Endometrium (tissue), 2 donors: ENCODE measurements at regions not wholly inside any gene's neighbourhood (a gene's known extent, or its start where the extent isn't known, plus 50 kb on each side); places are given as distances from the start of the nearest gene placed in this dataset.
"Not testable (repeated sequence)": the region's sequence is repeated elsewhere in the genome, so short reads cannot be mapped to it uniquely, and the experiment has no call there.

Source experiments
- FAIRE-seq: peaks from 2 replicates; lab custom pipeline; 2012; peaks lifted over from hg19 to GRCh38; lab: Jason Lieb, UNC
- donor health status: control.
- donor health status: control.

DNA sequence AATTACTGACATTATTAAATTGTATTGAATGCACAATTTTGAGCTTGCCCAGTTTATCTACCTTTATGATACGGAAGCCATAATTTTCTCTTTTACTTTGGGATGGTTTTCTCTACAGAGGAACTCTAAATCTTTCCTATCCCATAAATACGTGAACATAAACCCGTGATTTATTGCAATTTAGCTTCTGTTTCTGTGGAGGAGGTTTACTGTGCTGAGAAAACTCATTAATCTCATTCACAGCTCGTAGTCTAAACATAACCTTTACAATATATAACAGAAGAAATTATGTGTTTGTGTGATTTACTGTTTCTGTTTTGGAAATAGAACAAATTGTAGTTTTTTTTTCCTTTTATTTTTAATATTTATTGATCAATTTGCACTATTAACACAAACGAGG is 207.1 kb upstream of the PCDH9 start:
- no peak for FAIRE-seq

- FAIRE-seq, result no peak
Measured at GRCh38 chr13:67421475-67421874, 191.3 kb upstream of the PCDH9 start.

GRCh38 chr13:67416047-67416925 is 186.2 kb upstream of the PCDH9 start:
- FAIRE-seq, result no peak

DNA sequence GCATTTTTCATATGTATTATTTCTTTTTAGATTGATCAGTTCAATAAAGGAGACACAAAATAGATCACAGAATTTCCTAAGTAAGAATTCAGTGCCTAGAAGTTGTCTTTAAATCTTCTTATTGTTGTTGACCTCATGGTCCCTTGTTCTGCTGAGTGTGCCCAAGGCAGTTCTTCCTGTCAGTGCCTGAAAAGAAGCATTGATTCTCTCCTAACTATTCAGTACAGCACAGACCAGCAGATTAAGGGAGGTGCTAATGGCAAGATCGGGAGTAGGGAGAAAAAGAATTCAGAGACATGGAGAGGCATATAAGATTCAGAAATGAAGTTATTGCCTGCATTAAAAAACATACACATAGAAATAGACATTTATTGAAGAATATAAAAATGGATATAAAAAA is 180.5 kb upstream of the PCDH9 start:
- FAIRE-seq, result no peak

GRCh38 chr13:67408798-67409197 is 178.7 kb upstream of the PCDH9 start:
- no peak for FAIRE-seq

- FAIRE-seq, result no peak
Measured at GRCh38 chr13:67402546-67402945, 172.4 kb upstream of the PCDH9 start.

DNA sequence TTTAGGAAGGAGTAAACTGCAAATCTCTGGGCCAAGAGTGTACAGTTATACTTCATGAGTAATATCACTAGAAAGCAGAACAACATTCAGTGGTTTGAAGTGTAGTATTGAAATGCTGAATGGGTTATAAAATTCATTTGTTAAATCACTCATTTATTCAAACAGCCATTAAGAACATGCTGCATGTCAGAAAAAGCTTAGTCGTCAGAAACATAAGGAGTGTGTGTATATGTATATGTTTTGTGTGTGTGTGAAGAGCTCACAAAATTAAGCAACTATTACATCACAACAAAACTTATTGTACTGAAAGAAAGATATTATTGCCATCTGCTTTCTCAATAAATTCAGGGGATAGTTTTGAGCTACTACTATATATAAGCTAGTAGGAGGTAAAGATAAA is 165.4 kb upstream of the PCDH9 start:
- FAIRE-seq, result no peak

- no peak for FAIRE-seq
Measured at GRCh38 chr13:67392014-67392413, 161.9 kb upstream of the PCDH9 start.

DNA sequence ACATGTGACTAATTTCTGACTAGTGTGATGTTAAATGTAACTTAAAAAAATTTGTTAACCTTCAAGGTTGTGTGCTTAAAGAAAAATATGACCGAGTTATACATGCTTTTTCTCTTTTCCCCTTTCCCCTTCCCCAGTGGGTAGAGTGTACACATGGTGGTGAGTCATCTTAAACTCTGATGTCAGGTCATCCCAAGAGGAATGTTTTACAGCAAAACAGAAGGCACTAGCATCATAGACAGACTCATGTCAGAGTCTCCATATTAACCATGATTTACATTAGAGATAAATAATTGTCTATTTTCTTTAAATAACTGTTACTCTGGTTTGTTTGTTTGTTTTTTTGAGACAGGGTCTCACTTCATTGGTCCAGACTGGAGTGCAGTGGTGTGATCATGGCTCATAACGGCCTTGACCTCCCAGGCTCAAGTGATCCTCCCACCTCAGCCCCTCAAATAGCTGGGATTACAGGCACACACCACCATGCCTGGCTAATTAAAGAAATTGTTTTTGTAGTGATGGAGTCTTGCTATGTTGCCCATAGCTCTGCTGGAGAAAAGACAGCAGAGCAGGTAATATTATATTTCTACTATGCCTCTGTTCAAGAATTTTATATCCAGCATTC is 160.4 kb upstream of the PCDH9 start:
- FAIRE-seq, result no peak

DNA sequence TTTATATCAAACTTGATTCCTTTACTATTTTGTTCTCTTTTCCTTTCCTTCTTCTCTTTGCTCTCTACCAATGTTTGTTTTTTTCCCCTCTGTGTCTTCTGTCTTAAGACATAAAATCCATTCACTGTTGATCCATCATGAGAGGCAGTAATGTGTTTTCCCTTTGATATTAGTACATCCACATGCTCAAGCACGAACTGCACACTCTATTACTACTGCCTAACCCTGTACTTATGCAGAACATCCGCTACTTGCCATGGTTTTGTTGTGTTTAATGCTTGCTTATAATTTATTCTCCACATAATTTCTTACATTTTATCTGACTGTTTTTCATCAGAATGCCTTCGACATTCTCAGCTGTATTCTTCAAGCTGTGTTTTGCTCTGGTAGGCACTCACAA is 159.0 kb upstream of the PCDH9 start:
- FAIRE-seq, result peak; percentile 26

GRCh38 chr13:67383109-67383757 is 153.1 kb upstream of the PCDH9 start:
- not testable (repeated sequence) for FAIRE-seq

- FAIRE-seq, result no peak
Measured at GRCh38 chr13:67377919-67378318, 147.8 kb upstream of the PCDH9 start.

- no peak for FAIRE-seq
Measured at GRCh38 chr13:67374391-67374790, 144.3 kb upstream of the PCDH9 start.

- no peak for FAIRE-seq
Measured at GRCh38 chr13:67372868-67373464, 142.8 kb upstream of the PCDH9 start.

- FAIRE-seq, result peak; percentile 29
Measured at GRCh38 chr13:67369895-67370660, 139.9 kb upstream of the PCDH9 start.

- no peak for FAIRE-seq
Measured at GRCh38 chr13:67367399-67367798, 137.3 kb upstream of the PCDH9 start.

GRCh38 chr13:67366533-67366932 is 136.4 kb upstream of the PCDH9 start:
- no peak for FAIRE-seq

DNA sequence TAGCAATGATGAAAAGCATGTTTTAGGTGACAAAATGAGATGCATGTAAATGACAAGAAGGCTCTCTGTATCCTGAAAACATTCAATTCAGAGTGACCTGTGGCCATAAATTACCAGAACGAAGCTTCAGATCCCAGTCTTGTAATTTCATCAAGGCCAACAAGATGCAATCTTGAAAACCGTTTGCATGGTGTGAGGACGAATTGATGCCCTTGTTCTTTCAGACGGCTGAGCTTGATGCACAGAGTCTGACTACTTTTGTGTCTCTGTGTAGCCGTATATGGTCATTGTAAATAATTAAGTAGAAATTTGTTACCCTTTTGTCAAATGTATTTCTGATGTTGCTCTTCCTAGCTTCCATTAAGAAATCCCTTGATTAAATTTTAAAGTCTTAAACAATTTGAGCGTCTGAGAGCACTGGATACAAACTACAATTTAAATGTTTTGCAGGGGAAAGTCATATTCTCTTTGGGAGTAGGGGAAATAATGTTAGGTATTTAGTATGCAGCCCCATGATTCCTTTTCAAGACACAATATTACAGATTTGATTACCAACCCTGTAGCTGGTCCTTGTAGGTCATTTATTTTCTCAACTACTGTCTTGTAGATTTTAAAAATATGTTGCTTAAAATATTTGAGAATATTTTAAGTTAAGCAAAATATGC is 125.8 kb upstream of the PCDH9 start:
- no peak for FAIRE-seq

DNA sequence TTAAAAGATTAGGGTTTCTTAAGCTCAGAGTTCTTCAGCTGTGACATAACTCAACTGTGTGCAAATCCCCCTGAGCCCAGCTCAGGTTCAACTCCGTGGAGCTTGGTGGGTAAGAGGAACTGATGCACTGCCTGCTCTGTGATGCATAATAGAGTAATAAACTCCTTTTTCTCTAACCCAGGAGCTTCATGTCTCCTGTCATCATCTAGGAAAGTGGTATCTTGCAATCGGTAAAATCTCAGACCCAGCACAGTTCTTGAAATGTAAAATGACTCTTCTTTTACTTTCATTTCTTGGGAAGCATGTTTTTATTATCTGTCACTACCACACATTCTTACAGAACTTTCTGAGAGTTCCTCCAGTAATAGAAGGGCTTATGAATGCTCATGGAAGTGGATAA is 123.8 kb upstream of the PCDH9 start:
- FAIRE-seq, result no peak

DNA sequence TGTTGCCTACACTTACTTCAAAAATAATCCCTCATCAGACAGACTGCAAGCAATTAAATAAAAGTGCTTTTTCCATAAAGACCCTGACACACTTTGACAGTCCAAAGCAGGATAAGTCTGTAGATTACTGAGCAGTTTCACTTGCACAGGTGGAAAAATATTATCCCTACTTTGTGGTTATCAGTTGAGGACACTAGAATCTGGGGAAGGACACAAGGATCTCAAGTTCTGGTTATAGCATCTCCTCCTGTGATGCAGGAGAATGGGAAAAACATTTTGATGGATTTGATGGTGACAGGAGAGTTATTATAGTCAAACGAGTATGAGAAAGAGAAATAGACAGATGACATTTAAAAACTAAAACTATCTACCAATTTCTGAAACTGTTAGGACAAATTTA is 122.9 kb upstream of the PCDH9 start:
- no peak for FAIRE-seq

- FAIRE-seq, result no peak
Measured at GRCh38 chr13:67351909-67352308, 121.8 kb upstream of the PCDH9 start.

DNA sequence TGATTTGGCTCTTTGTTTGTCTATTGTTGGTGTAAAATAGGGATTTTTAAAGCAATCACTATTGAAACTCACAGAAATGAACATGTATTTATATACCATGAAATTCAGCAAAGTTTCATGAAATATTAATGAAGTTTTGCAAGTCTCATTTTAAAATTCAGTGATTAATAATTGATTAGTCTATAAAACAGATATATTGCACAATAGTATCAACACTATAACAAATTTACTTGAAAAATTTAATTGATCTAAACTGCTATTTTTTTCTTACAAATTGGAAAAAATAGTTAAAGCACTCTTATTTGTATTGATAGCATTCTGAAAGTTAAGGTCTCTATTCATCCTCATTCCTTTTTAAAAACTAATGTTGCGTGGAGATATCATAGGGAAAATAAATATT is 121.0 kb upstream of the PCDH9 start:
- FAIRE-seq, result no peak
